ENCODE measurements at regions not wholly inside any gene's neighbourhood (a gene's known extent, or its start where the extent isn't known, plus 50 kb on each side); places are given as distances from the start of the nearest gene placed in this dataset.
"Not testable (repeated sequence)": the region's sequence is repeated elsewhere in the genome, so short reads cannot be mapped to it uniquely, and the experiment has no call there.

DNA sequence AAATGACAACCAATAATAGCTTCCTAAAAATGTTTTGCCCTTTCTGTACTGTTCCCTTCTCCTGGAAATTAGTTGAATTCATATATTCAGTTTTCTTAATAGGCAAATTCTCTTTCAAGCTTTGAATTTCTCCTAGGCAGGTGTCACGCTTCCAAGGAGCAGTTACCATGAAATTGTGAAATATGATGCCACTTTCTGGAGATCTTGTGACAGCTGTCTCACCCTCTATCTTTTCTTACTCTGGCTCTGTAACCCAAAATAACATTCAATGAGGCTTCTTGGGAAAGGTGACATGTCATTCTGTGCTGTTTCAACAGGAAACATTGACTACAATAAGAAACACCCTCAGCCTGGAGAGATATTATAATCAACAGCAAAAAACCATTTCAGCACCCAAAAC, 80.3 kb upstream of the MRI1 start:
- Histone ChIP-seq H3K9me3 (peaks cover 0 to 24% of the 10 kb centered on the region in 2 donors), H3K27me3 (no peaks in the 10 kb centered on the region), H3K4me3 (no peak overlapping the region), H3K4me1 (no peaks in the 10 kb centered on the region), H3K36me3 (no peaks in the 10 kb centered on the region), H3K27ac (no peak overlapping the region)
- no peak for DNase-seq (ENCODE audit: low spot score)
- TF ChIP-seq, protein P1, sequence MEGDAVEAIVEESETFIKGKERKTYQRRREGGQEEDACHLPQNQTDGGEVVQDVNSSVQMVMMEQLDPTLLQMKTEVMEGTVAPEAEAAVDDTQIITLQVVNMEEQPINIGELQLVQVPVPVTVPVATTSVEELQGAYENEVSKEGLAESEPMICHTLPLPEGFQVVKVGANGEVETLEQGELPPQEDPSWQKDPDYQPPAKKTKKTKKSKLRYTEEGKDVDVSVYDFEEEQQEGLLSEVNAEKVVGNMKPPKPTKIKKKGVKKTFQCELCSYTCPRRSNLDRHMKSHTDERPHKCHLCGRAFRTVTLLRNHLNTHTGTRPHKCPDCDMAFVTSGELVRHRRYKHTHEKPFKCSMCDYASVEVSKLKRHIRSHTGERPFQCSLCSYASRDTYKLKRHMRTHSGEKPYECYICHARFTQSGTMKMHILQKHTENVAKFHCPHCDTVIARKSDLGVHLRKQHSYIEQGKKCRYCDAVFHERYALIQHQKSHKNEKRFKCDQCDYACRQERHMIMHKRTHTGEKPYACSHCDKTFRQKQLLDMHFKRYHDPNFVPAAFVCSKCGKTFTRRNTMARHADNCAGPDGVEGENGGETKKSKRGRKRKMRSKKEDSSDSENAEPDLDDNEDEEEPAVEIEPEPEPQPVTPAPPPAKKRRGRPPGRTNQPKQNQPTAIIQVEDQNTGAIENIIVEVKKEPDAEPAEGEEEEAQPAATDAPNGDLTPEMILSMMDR (IDR thresholded peaks at IDR 0.05) = no peak

DNA sequence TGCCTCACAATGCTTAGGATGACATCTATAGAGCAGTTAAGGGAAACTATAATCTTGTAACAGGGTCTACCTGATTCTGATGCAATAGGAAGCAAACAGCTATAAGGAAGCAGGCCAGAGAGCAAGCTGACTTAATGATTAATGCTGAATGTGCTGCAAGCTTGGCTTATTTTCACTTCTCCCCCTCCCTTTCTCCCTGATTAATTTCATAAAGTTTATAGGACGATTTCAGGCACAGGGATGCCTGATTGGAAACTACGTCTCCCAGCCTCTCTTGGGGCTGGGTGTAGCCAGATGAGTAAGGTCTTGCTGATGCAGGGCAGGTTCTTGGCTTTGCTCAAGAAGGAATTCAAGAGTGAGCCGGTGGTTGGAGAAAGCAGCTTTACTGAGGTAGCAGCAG, 82.8 kb upstream of the MRI1 start:
- TF ChIP-seq, protein P1 (IDR thresholded peaks at IDR 0.05) = no peak
- no peak for DNase-seq (ENCODE audit: low spot score)
- Histone ChIP-seq H3K4me1 (no peaks in the 10 kb centered on the region), H3K9me3 (peaks cover 0 to 29% of the 10 kb centered on the region in 2 donors), H3K27me3 (no peaks in the 10 kb centered on the region), H3K27ac (no peak overlapping the region), H3K36me3 (no peaks in the 10 kb centered on the region), H3K4me3 (no peak overlapping the region)

DNA sequence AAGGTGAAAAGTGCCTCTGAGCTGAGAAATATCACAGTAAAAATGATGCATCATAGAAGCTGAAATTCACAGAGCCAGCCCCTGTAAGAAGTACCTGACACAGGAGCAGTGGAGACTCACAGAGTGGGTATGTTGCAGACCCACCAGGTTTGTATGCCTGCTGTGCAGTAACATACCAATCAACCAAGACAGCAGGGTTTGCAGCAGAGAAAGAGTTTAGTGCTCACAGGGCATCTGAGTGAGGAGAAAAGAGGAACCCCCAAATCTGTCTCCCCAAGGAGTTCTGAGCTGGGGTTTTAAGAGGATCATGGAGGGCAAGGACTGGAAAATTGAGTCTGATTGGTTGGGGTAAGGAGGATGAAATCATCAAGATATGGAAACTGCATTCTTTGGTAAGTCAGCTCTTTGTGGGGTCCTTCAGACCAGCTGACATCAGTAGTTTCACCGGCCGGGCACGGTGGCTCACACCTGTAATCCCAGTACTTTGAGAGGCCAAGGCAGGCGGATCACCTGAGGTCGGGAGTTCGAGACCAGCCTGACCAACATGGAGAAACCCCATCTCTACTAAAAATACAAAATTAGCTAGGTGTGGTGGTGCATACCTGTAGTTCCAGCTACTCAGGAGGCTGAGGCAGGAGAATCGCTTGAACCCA, 83.5 kb upstream of the MRI1 start:
- H3K4me1 ChIP-seq; DNase-seq (ENCODE audit: low spot score); H3K36me3 ChIP-seq; H3K27me3 ChIP-seq; H3K4me3 ChIP-seq; H3K27ac ChIP-seq: not testable (repeated sequence)
- peaks cover 0 to 29% of the 10 kb centered on the region in 2 donors for H3K9me3 ChIP-seq

DNA sequence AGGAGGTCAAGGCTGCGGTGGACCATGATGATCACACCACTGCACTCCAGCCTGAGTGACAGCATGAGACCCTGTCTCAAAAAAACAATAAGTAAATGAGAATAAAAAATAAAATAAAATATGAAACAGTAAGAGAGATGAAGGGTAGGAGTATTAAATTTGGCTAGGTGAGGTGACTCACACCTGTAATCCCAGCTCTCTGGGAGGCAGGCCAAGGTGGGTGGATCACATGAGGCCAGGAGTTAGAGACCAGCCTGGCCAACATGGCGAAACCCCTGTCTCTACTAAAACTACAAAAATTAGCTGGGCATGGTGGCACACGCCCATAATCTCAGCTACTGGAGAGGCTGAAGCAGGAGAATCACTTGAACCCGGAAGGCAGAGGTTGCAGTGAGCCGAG, 87.4 kb upstream of the MRI1 start:
- not testable (repeated sequence) for H3K4me3 ChIP-seq; H3K27ac ChIP-seq; H3K27me3 ChIP-seq; H3K4me1 ChIP-seq; H3K36me3 ChIP-seq; DNase-seq (ENCODE audit: low spot score)
- H3K9me3 ChIP-seq = peaks cover 0 to 29% of the 10 kb centered on the region in 2 donors

DNA sequence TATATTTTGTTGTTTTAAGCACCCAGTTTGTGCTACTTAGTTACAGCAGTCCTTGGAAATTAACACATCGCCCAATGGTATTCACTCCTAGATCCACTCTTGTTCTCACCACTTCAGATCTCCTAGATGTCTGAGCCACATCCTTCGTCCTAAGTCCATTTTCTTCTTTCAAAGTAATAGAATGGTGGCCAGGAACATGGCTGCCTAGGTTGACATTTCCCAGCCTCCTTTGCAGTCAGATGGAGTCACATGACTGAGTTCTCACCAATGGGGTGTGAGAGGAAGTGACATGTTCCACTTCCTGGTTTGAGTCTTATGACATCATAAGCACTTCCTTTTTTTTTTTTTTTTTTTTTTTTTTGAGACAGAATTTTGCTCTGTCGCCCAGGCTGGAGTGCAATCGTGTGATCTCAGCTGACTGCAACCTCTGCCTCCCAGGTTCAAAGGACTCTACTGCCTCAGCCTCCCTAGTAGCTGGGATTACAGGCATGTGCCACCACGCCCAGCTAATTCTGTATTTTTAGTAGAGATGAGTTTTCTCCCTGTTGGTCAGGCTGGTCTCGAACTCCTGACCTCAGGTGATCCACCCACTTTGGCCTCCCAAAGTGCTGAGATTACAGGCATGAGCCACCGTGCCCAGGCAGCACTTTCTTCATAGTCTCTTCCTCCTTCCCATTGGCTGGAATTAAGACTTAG, 91.7 kb upstream of the MRI1 start:
- H3K27ac ChIP-seq = not testable (repeated sequence)

GRCh38 chr19:13670846-13671245, 93.5 kb upstream of the MRI1 start:
- Histone ChIP-seq H3K36me3 (no peaks in the 10 kb centered on the region), H3K27ac (no peak overlapping the region), H3K4me3 (no peak overlapping the region), H3K4me1 (no peaks in the 10 kb centered on the region), H3K9me3 (no peaks in the 10 kb centered on the region), H3K27me3 (no peaks in the 10 kb centered on the region)
- no peak for DNase-seq (ENCODE audit: low spot score)
- TF ChIP-seq, protein P1 (IDR thresholded peaks at IDR 0.05) = no peak

More for the DNA sequence above, 91.7 kb upstream of the MRI1 start:
- H3K27me3 ChIP-seq; DNase-seq (ENCODE audit: low spot score); H3K36me3 ChIP-seq; H3K4me1 ChIP-seq; H3K4me3 ChIP-seq; H3K9me3 ChIP-seq: not testable (repeated sequence)

DNA sequence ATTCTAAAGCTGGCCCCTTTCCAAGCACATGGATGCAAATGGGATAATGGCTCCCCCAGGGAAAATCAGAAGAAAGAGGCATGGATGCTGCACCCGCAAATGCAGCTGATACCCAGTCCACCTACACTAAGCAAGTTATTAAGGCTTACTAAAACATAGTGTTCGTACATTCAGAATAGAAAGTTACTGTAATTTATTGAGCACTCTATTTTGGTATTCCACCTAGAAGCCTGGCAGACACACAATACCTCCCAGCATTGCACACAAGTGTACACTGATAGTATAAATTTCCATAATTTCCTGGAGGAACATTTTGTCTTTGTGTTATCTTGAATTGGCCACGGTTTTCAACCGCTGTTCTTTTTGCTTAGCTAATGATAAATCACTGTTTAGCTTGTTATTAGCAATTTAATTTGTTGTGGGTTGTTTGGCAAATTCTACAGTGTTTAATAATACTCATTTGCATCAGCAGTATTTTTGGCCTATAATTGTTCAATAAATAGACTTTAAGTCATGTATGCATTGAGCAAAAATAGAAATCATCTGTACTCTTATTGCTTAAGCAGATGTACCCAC, 94.5 kb upstream of the MRI1 start:
- TF ChIP-seq, protein P1 (IDR thresholded peaks at IDR 0.05) = no peak
- H3K36me3 ChIP-seq = no peaks in the 10 kb centered on the region

More for the DNA sequence above, 94.5 kb upstream of the MRI1 start:
- Histone ChIP-seq H3K4me1 (no peaks in the 10 kb centered on the region), H3K27me3 (no peaks in the 10 kb centered on the region), H3K4me3 (no peak overlapping the region), H3K27ac (no peak overlapping the region), H3K9me3 (no peaks in the 10 kb centered on the region)
- no peak for DNase-seq (ENCODE audit: low spot score)

Data from right atrium auricular region (tissue), 2 donors.